K562 (cell line): ENCODE measurements at regions not wholly inside any gene's neighbourhood (a gene's known extent, or its start where the extent isn't known, plus 50 kb on each side); places are given as distances from the start of the nearest gene placed in this dataset.
A peak's percentile ranks its signal among the peaks of the same experiment; 100 is the strongest.

Source experiments
- BHLHE40 ChIP-seq: IDR thresholded peaks from 2 replicates; pipeline ENCODE4 v1.6.1; 2011; ENCODE audit warnings: low read length, improper control_type of control experiment
- CEBPB ChIP-seq: fragments of 450-650 bp; IDR thresholded peaks from 2 replicates; pipeline ENCODE4 v1.6.1; 2016; ENCODE audit warnings: missing genetic modification characterization, missing compliant biosample characterization
- CGGBP1 ChIP-seq: fragments of 250-450 bp; sonication (Bioruptor Pico); IDR thresholded peaks from 2 replicates; pipeline ENCODE4 v1.9.0; 2021; ENCODE audit warnings: mild to moderate bottlenecking
- CREB1 ChIP-seq, 2 experiments: sonication (generic) in 1 of 2; formaldehyde crosslinking in 1 of 2; IDR thresholded peaks; 2 replicates each; pipeline versions ENCODE4 v1.6.1 to v1.8.0; 2012 to 2022; ENCODE audit warnings: inconsistent platforms in 1 of 2, mild to moderate bottlenecking in 1 of 2, missing genetic modification reagents in 1 of 2, moderate library complexity in 1 of 2
- DIDO1 ChIP-seq: fragments of 450-650 bp; IDR thresholded peaks from 2 replicates; pipeline ENCODE4 v1.6.1; 2016; ENCODE audit warnings: low read depth, missing biosample characterization, missing genetic modification characterization
- FOXJ2 ChIP-seq: fragments of 200-800 bp; sonication (Bioruptor generic); IDR thresholded peaks from 2 replicates; pipeline ENCODE4 v1.6.1; 2016; ENCODE audit warnings: missing genetic modification characterization, missing compliant biosample characterization
- FOXK2 ChIP-seq, 2 experiments: fragments of 450-650 bp; IDR thresholded peaks in 1 of 2; conservative IDR thresholded peaks in 1 of 2; 2 replicates each; pipeline ENCODE4 v1.6.1; 2016; ENCODE audit warnings: low read depth in 2 of 2, mild to moderate bottlenecking in 1 of 2
- NRF1 ChIP-seq, 2 experiments: fragments of 450-650 bp; IDR thresholded peaks in 1 of 2; conservative IDR thresholded peaks in 1 of 2; 2 replicates each; pipeline ENCODE4 v1.6.1; 2014; ENCODE audit warnings: mild to moderate bottlenecking in 2 of 2
- RBM14 ChIP-seq: fragments of 200-400 bp; formaldehyde crosslinking; IDR thresholded peaks from 2 replicates; pipeline ENCODE4 v1.6.1; 2018; ENCODE audit warnings: low read depth, mild to moderate bottlenecking, low read length, moderate library complexity, borderline replicate concordance; ENCODE audit not compliant: insufficient read depth
- RBM39 ChIP-seq: fragments of 200-400 bp; formaldehyde crosslinking; optimal IDR thresholded peaks from 2 replicates; pipeline ENCODE3; 2018; ENCODE audit warnings: low read depth, low read length
- SLC30A9 ChIP-seq: fragments of 250-450 bp; sonication (Bioruptor Pico); IDR thresholded peaks from 2 replicates; pipeline ENCODE4 v1.8.0; 2022; ENCODE audit warnings: mild to moderate bottlenecking, moderate library complexity
- STAT5B ChIP-seq: fragments of 250-450 bp; sonication (Bioruptor Pico); IDR thresholded peaks from 2 replicates; pipeline ENCODE4 v1.8.0; 2021; ENCODE audit warnings: mild to moderate bottlenecking, inconsistent platforms
- TEAD1 ChIP-seq, 2 experiments: fragments of 450-650 bp in 1 of 2; sonication (generic) in 1 of 2; formaldehyde crosslinking; IDR thresholded peaks; 2 replicates each; pipeline versions ENCODE4 v1.4.0 to v1.8.0; 2020 to 2022; ENCODE audit warnings: mild to moderate bottlenecking in 2 of 2, missing genetic modification reagents in 1 of 2
- ZBTB2 ChIP-seq: fragments of 450-650 bp; IDR thresholded peaks from 2 replicates; pipeline ENCODE4 v1.6.1; 2016; ENCODE audit warnings: antibody characterized with exemption
- ZKSCAN3 ChIP-seq: fragments of 250-450 bp; sonication (Bioruptor Pico); IDR thresholded peaks from 2 replicates; pipeline ENCODE4 v1.4.0; 2020
- ZNF134 ChIP-seq: fragments of 250-450 bp; sonication (Bioruptor Pico); conservative IDR thresholded peaks from 2 replicates; pipeline ENCODE4 v1.4.0; 2020
- ZNF436 ChIP-seq: fragments of 250-450, 450-650 bp; sonication (Bioruptor Pico); formaldehyde crosslinking; IDR thresholded peaks from 2 replicates; pipeline ENCODE4 v1.7.0; 2020; ENCODE audit warnings: mild to moderate bottlenecking
- ZNF75A ChIP-seq: fragments of 450-650 bp; formaldehyde crosslinking; IDR thresholded peaks from 2 replicates; pipeline ENCODE4 v1.4.0; 2020; ENCODE audit warnings: mild to moderate bottlenecking
- TF ChIP-seq, protein P1 (sequence below), 2 experiments: fragments of 450-650 bp; IDR thresholded peaks; 2 replicates each; pipeline ENCODE4 v1.6.1; 2016; ENCODE audit warnings: mild to moderate bottlenecking in 2 of 2, borderline replicate concordance in 1 of 2, low read depth in 1 of 2, moderate library complexity in 1 of 2

- TF ChIP-seq ZBTB2 (no peak), CGGBP1 (CRISPR knock-in tag) (no peak), CEBPB (tag) (peak; percentile 49), NRF1 (conservative IDR thresholded peaks at IDR 0.05 in 1 of 2, IDR thresholded peaks at IDR 0.05 in 1 of 2) (no peak), STAT5B (CRISPR knock-in tag) (no peak), TEAD1 (CRISPR knock-in tag; IDR thresholded peaks at IDR 0.05) (no peak), CREB1 (IDR thresholded peaks at IDR 0.05) (peak; percentile 76), CREB1 (CRISPR knock-in tag; IDR thresholded peaks at IDR 0.05) (no peak), FOXK2 (conservative IDR thresholded peaks at IDR 0.05 in 1 of 2, IDR thresholded peaks at IDR 0.05 in 1 of 2; ENCODE audit: low read depth in 2 of 2) (no peak), BHLHE40 (no peak), DIDO1 (tag) (no peak), ZNF75A (CRISPR knock-in tag) (no peak), RBM39 (no peak), RBM14 (no peak), SLC30A9 (CRISPR knock-in tag) (no peak), ZNF134 (no peak), ZNF436 (no peak), ZKSCAN3 (CRISPR knock-in tag) (no peak), FOXJ2 (tag) (no peak)
- TF ChIP-seq, protein P1, sequence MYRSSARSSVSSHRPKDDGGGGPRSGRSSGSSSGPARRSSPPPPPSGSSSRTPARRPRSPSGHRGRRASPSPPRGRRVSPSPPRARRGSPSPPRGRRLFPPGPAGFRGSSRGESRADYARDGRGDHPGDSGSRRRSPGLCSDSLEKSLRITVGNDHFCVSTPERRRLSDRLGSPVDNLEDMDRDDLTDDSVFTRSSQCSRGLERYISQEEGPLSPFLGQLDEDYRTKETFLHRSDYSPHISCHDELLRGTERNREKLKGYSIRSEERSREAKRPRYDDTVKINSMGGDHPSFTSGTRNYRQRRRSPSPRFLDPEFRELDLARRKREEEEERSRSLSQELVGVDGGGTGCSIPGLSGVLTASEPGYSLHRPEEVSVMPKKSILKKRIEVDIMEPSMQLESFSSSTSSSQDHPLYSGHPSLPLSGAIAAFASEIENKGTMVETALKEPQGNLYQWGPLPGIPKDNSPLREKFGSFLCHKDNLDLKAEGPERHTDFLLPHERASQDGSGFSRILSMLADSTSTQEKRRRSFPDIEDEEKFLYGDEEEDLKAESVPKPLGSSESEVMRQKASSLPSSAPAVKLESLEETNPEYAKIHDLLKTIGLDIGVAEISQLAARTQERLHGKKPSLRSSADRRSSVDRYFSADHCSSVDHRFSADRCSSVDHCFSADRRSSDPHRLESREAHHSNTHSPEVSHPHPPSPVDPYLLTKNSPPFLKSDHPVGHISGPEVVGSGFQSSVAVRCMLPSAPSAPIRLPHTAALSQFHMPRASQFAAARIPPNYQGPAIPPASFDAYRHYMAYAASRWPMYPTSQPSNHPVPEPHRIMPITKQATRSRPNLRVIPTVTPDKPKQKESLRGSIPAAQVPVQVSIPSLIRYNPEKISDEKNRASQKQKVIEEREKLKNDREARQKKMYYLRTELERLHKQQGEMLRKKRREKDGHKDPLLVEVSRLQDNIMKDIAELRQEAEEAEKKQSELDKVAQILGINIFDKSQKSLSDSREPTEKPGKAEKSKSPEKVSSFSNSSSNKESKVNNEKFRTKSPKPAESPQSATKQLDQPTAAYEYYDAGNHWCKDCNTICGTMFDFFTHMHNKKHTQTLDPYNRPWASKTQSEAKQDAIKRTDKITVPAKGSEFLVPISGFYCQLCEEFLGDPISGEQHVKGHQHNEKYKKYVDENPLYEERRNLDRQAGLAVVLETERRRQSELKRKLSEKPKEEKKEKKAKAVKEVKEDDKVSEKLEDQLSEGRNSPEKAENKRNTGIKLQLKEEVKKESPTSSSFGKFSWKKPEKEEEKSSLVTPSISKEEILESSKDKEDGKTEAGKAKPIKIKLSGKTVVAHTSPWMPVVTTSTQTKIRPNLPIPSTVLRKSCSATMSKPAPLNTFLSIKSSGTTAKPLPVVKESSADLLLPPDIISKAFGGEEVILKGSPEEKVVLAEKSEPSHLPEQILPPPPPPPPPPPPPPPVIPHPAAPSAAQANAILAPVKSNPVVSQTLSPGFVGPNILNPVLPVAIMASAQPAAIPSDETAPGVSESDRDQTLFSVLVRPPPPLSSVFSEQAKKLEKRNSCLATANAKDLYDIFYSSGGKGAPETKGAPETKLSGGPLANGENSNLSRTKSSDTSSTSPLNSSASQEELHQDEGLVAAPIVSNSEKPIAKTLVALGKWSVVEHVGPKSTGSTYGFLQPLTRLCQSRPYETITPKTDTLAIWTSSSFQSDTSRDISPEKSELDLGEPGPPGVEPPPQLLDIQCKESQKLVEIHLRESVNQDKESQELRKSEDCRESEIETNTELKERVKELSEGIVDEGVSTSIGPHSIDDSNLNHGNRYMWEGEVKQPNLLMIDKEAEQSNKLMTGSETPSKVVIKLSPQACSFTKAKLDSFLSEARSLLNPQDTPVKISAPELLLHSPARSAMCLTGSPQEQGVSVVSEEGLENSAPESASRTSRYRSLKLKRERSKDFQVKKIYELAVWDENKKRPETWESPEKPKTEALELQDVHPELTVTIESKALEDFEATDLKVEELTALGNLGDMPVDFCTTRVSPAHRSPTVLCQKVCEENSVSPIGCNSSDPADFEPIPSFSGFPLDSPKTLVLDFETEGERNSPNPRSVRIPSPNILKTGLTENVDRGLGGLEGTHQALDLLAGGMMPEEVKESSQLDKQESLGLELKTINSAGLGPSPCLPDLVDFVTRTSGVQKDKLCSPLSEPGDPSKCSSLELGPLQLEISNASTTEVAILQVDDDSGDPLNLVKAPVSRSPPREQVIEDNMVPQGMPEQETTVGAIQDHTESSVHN (IDR thresholded peaks at IDR 0.05; ENCODE audit: borderline replicate concordance in 1 of 2, low read depth in 1 of 2): 0 out of 4 replicates have a peak, but pooled peaks of 1 of the 2 experiments have one; percentile 38
These were observed 196.8 kb downstream of the CBLN1 start (continued) for GRCh38 chr16:49084628-49085390.
